ENCODE measurements at regions not wholly inside any gene's neighbourhood (a gene's known extent, or its start where the extent isn't known, plus 50 kb on each side); places are given as distances from the start of the nearest gene placed in this dataset.

- H3K9me3 ChIP-seq (ENCODE audit: control insufficient read depth, insufficient read depth, low read length): no peaks in the 10 kb centered on the region
These were observed 131.9 kb upstream of the PRNP start for GRCh38 chr20:4554346-4554745.

GRCh38 chr20:4552075-4552640, 134.1 kb upstream of the PRNP start:
- Histone ChIP-seq H3K9me3 (ENCODE audit: control insufficient read depth, insufficient read depth, low read length) (no peaks in the 10 kb centered on the region), H3K36me3 (ENCODE audit: control insufficient read depth, insufficient read depth, low read length) (no peaks in the 10 kb centered on the region), H3K27me3 (ENCODE audit: control insufficient read depth, insufficient read depth, low read length) (no peaks in the 10 kb centered on the region), H3K4me1 (ENCODE audit: control insufficient read depth, insufficient read depth, low read length) (no peaks in the 10 kb centered on the region), H3K9ac (ENCODE audit: low read depth, low read length) (no peak overlapping the region), H3K4me3 (ENCODE audit: low read depth, low read length) (no peak overlapping the region)

More at GRCh38 chr20:4554346-4554745, 131.9 kb upstream of the PRNP start:
- no peaks in the 10 kb centered on the region for H3K36me3 ChIP-seq (ENCODE audit: control insufficient read depth, insufficient read depth, low read length)
- H3K9ac ChIP-seq (ENCODE audit: low read depth, low read length): no peak overlapping the region
- no peak overlapping the region for H3K4me3 ChIP-seq (ENCODE audit: low read depth, low read length)
- H3K4me1 ChIP-seq (ENCODE audit: control insufficient read depth, insufficient read depth, low read length): no peaks in the 10 kb centered on the region
- H3K27me3 ChIP-seq (ENCODE audit: control insufficient read depth, insufficient read depth, low read length): no peaks in the 10 kb centered on the region

GRCh38 chr20:4550740-4551139, 135.5 kb upstream of the PRNP start:
- Histone ChIP-seq H3K9me3 (ENCODE audit: control insufficient read depth, insufficient read depth, low read length) (no peaks in the 10 kb centered on the region), H3K36me3 (ENCODE audit: control insufficient read depth, insufficient read depth, low read length) (no peaks in the 10 kb centered on the region), H3K9ac (ENCODE audit: low read depth, low read length) (no peak overlapping the region), H3K4me3 (ENCODE audit: low read depth, low read length) (no peak overlapping the region), H3K27me3 (ENCODE audit: control insufficient read depth, insufficient read depth, low read length) (no peaks in the 10 kb centered on the region), H3K4me1 (ENCODE audit: control insufficient read depth, insufficient read depth, low read length) (peaks cover 9% of the 10 kb centered on the region)

GRCh38 chr20:4549711-4550259, 136.5 kb upstream of the PRNP start:
- no peak overlapping the region for H3K9ac ChIP-seq (ENCODE audit: low read depth, low read length)
- no peak overlapping the region for H3K4me3 ChIP-seq (ENCODE audit: low read depth, low read length)
- no peaks in the 10 kb centered on the region for H3K27me3 ChIP-seq (ENCODE audit: control insufficient read depth, insufficient read depth, low read length)
- H3K36me3 ChIP-seq (ENCODE audit: control insufficient read depth, insufficient read depth, low read length): no peaks in the 10 kb centered on the region
- H3K4me1 ChIP-seq (ENCODE audit: control insufficient read depth, insufficient read depth, low read length): peaks cover 9% of the 10 kb centered on the region
- no peaks in the 10 kb centered on the region for H3K9me3 ChIP-seq (ENCODE audit: control insufficient read depth, insufficient read depth, low read length)

GRCh38 chr20:4548552-4548951, 137.7 kb upstream of the PRNP start:
- no peak overlapping the region for H3K9ac ChIP-seq (ENCODE audit: low read depth, low read length)
- H3K36me3 ChIP-seq (ENCODE audit: control insufficient read depth, insufficient read depth, low read length): no peaks in the 10 kb centered on the region
- no peaks in the 10 kb centered on the region for H3K27me3 ChIP-seq (ENCODE audit: control insufficient read depth, insufficient read depth, low read length)
- H3K4me3 ChIP-seq (ENCODE audit: low read depth, low read length): no peak overlapping the region
- H3K4me1 ChIP-seq (ENCODE audit: control insufficient read depth, insufficient read depth, low read length): peaks cover 9% of the 10 kb centered on the region
- no peaks in the 10 kb centered on the region for H3K9me3 ChIP-seq (ENCODE audit: control insufficient read depth, insufficient read depth, low read length)

- no peak overlapping the region for H3K9ac ChIP-seq (ENCODE audit: low read depth, low read length)
- peaks cover 9% of the 10 kb centered on the region for H3K4me1 ChIP-seq (ENCODE audit: control insufficient read depth, insufficient read depth, low read length)
- no peaks in the 10 kb centered on the region for H3K27me3 ChIP-seq (ENCODE audit: control insufficient read depth, insufficient read depth, low read length)
- H3K36me3 ChIP-seq (ENCODE audit: control insufficient read depth, insufficient read depth, low read length): no peaks in the 10 kb centered on the region
- no peaks in the 10 kb centered on the region for H3K9me3 ChIP-seq (ENCODE audit: control insufficient read depth, insufficient read depth, low read length)
- H3K4me3 ChIP-seq (ENCODE audit: low read depth, low read length): no peak overlapping the region
These were observed 139.5 kb upstream of the PRNP start for GRCh38 chr20:4546786-4547185.

- Histone ChIP-seq H3K4me3 (ENCODE audit: low read depth, low read length) (no peak overlapping the region), H3K36me3 (ENCODE audit: control insufficient read depth, insufficient read depth, low read length) (no peaks in the 10 kb centered on the region), H3K9me3 (ENCODE audit: control insufficient read depth, insufficient read depth, low read length) (no peaks in the 10 kb centered on the region), H3K9ac (ENCODE audit: low read depth, low read length) (no peak overlapping the region), H3K4me1 (ENCODE audit: control insufficient read depth, insufficient read depth, low read length) (peaks cover 9% of the 10 kb centered on the region), H3K27me3 (ENCODE audit: control insufficient read depth, insufficient read depth, low read length) (no peaks in the 10 kb centered on the region)
These were observed 139.9 kb upstream of the PRNP start for GRCh38 chr20:4546342-4546741.

- no peaks in the 10 kb centered on the region for H3K9me3 ChIP-seq (ENCODE audit: control insufficient read depth, insufficient read depth, low read length)
- no peaks in the 10 kb centered on the region for H3K27me3 ChIP-seq (ENCODE audit: control insufficient read depth, insufficient read depth, low read length)
- H3K36me3 ChIP-seq (ENCODE audit: control insufficient read depth, insufficient read depth, low read length): no peaks in the 10 kb centered on the region
- no peak overlapping the region for H3K9ac ChIP-seq (ENCODE audit: low read depth, low read length)
- no peak overlapping the region for H3K4me3 ChIP-seq (ENCODE audit: low read depth, low read length)
- H3K4me1 ChIP-seq (ENCODE audit: control insufficient read depth, insufficient read depth, low read length): peaks cover 9% of the 10 kb centered on the region
These were observed 140.7 kb upstream of the PRNP start for GRCh38 chr20:4545526-4545925.

GRCh38 chr20:4544765-4545164, 141.5 kb upstream of the PRNP start:
- Histone ChIP-seq H3K9ac (ENCODE audit: low read depth, low read length) (no peak overlapping the region), H3K4me3 (ENCODE audit: low read depth, low read length) (no peak overlapping the region), H3K4me1 (ENCODE audit: control insufficient read depth, insufficient read depth, low read length) (peaks cover 9% of the 10 kb centered on the region), H3K36me3 (ENCODE audit: control insufficient read depth, insufficient read depth, low read length) (no peaks in the 10 kb centered on the region), H3K27me3 (ENCODE audit: control insufficient read depth, insufficient read depth, low read length) (no peaks in the 10 kb centered on the region), H3K9me3 (ENCODE audit: control insufficient read depth, insufficient read depth, low read length) (no peaks in the 10 kb centered on the region)

- Histone ChIP-seq H3K27me3 (ENCODE audit: control insufficient read depth, insufficient read depth, low read length) (no peaks in the 10 kb centered on the region), H3K9me3 (ENCODE audit: control insufficient read depth, insufficient read depth, low read length) (no peaks in the 10 kb centered on the region), H3K4me3 (ENCODE audit: low read depth, low read length) (no peak overlapping the region), H3K36me3 (ENCODE audit: control insufficient read depth, insufficient read depth, low read length) (no peaks in the 10 kb centered on the region), H3K4me1 (ENCODE audit: control insufficient read depth, insufficient read depth, low read length) (peaks cover 9% of the 10 kb centered on the region), H3K9ac (ENCODE audit: low read depth, low read length) (no peak overlapping the region)
These were observed 144.0 kb upstream of the PRNP start for GRCh38 chr20:4542270-4542669.

- Histone ChIP-seq H3K9me3 (ENCODE audit: control insufficient read depth, insufficient read depth, low read length) (no peaks in the 10 kb centered on the region), H3K4me1 (ENCODE audit: control insufficient read depth, insufficient read depth, low read length) (no peaks in the 10 kb centered on the region), H3K27me3 (ENCODE audit: control insufficient read depth, insufficient read depth, low read length) (no peaks in the 10 kb centered on the region), H3K4me3 (ENCODE audit: low read depth, low read length) (no peak overlapping the region), H3K9ac (ENCODE audit: low read depth, low read length) (no peak overlapping the region), H3K36me3 (ENCODE audit: control insufficient read depth, insufficient read depth, low read length) (no peaks in the 10 kb centered on the region)
These were observed 151.9 kb upstream of the PRNP start for GRCh38 chr20:4534315-4534714.

GRCh38 chr20:4533368-4534133, 152.7 kb upstream of the PRNP start:
- no peak overlapping the region for H3K4me3 ChIP-seq (ENCODE audit: low read depth, low read length)

More at GRCh38 chr20:4533368-4534133, 152.7 kb upstream of the PRNP start:
- Histone ChIP-seq H3K36me3 (ENCODE audit: control insufficient read depth, insufficient read depth, low read length) (no peaks in the 10 kb centered on the region), H3K9ac (ENCODE audit: low read depth, low read length) (no peak overlapping the region), H3K27me3 (ENCODE audit: control insufficient read depth, insufficient read depth, low read length) (no peaks in the 10 kb centered on the region), H3K4me1 (ENCODE audit: control insufficient read depth, insufficient read depth, low read length) (no peaks in the 10 kb centered on the region), H3K9me3 (ENCODE audit: control insufficient read depth, insufficient read depth, low read length) (no peaks in the 10 kb centered on the region)

Data from iPS-15b (cell line).